Fibroblast of peridontal ligament (primary cell): ENCODE measurements at regions not wholly inside any gene's neighbourhood (a gene's known extent, or its start where the extent isn't known, plus 50 kb on each side); places are given as distances from the start of the nearest gene placed in this dataset.

Experiments
- DNase-seq: peaks from one replicate; pipeline ENCODE4 v3.0.0-alpha.2; 2010; ENCODE audit errors: extremely low read depth

DNA sequence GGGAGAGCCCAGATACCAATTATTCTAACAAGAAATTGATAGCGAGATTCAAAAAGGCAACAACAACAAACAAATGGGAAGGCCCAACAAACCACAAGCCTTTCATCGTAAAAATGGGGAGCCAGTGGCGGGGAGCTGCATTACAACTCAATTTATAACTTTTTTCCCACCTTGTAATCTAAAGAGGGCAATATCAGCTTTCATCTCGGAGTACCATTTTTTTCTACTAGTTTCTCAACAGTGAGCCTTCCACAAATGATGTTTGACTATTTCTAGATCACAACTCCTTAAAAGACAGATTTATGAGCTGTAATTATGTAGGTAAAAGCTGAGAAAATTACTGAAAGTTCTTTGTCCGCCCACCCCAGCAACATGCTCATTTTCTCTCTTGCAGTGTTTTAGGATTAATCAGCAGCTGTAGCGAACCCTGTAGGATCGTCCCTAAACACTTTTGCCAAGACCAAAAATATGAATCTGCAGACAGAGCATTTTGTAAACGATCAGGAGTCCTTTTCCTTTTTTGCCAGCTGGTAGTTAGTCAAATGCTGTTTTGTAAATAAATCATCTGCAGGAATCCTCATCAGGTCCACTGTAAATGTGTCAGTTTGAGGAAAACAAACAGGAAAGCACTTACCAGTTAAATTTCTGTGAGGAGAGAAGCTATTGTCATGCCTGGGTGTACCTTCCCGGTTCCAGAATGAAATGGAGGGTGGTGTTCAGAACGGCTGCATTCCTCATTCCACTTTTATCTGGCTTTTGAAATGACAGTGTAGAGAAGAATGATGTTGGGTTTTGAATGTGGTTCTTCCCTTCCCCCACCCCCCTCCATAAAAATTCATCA lies 53.2 kb downstream of the EEF1B2 start:
- DNase-seq: peak; percentile 89

DNA sequence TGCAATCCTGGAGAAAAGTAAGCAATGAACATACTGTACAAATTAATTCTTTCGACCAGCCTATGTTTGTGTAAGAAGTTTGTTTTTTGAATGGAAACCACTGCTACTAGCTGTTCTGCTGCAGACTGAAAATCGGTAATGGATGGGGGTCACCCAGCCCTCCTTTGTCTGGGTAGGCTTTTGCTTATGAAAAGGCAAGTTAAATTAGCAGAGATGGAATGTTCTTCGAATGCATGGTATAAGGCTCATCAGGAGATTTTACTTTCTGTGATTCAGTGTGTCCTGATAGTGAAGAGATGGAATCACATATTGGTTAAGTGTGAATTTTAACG lies 53.8 kb downstream of the EEF1B2 start:
- DNase-seq: no peak

DNA sequence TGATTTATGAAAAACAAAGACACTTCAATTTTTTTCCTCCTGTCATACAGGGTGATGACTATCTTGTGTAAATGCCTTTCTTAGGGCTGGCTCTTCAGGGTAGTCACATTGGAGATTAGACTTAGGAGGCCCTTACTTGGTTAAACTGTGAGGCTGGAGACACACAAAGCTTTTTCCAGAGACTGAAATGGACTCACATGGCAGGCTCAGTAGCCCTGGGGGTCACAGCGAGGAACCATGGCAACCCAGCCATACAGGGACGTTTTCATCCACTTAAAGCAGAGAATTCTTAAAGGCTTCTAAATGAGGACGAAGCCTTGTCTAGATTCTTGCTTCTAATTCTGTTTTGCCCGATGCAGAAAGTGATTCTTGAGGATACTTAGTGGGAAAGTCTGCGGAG lies 57.3 kb upstream of the ZDBF2 start:
- DNase-seq: no peak

DNA sequence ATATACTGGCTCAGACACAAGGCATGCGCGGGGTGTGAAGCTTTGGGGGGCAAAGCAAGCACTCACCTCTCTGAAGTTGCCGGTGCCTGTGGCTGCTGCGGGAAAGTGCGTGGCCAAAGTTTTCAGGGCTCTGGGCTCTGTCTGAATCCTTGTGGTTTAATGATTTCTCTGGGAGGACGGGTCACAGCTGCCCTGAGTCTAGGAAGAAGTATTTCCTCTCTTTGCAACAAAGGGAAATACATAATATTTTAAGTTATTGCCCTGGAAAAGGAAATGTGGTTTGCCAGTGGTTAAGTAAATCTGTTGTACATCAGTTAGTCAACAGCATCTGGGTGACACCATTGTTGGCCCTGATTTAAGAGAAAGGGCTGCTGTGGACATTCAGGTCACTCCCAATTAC lies 56.7 kb upstream of the ZDBF2 start:
- peak; percentile 36 for DNase-seq

DNA sequence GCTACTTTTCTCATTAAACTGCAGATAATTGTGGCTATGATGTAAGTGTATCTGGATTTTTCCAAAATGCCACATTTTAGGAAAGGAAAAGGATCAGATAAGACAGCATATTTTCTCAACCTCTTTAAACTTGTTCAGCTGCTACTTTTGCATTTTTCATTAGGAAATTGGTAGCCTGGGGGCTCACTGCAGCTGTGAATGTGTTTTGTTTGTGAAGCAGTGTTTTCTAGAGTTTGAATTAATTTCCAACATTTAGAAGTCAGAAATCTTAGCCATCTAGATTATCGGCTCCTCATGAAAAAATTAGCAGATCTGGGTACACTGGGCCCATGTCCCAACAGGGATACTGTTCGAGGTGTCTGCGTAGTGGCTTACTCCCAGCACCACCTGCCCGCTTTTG lies 56.3 kb upstream of the ZDBF2 start:
- no peak for DNase-seq

DNA sequence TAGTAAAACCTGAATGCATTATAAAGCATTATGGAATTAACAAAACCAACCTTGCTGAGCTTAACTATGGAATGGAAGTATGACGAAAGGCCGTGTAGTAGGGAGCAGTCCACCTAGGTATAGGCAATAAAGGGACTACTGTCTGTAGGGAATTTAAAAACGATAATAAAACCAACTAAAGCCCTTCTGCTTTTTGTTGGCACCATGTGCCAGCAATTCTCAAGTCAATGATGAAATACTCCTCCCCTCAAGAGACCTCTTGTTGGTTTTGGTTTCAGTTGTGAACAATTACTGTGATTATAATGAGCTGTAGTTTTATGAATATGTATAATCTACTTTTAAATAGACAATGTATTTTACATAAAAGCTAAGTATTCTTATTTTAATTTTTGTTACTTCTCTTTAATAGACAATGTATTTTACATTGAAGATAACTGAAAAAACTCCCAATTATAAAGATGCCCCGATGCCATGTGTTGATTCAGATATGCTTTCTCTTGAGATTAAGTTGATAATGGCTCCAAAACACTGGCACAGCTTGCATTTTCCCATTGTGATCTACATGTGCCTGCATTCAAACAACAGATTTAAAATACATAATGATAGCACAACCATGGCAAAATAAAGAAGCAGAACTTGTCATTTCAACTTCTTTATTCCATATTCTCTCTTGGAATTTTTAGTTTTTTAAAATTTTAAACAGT lies 55.5 kb upstream of the ZDBF2 start:
- DNase-seq: peak; percentile 46

DNA sequence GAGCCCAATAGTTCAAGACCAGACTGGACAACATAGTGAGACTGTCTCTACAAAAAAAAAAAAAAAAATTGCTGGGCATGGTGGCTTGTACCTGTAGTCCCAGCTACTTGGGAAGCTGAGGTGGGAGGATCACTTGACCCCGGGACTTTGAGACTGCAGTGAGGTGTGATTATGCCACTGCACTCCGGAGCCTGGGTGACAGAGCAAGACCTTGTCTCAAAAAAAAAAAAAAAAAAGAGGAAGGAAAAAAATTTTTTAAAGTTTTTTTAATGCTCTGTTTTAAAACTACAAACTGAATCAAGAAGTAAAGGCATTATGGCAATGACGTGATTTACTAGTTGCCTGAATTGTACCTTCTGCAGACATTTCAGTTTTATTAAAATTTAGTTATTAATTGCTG lies 54.5 kb upstream of the ZDBF2 start:
- no peak for DNase-seq

DNA sequence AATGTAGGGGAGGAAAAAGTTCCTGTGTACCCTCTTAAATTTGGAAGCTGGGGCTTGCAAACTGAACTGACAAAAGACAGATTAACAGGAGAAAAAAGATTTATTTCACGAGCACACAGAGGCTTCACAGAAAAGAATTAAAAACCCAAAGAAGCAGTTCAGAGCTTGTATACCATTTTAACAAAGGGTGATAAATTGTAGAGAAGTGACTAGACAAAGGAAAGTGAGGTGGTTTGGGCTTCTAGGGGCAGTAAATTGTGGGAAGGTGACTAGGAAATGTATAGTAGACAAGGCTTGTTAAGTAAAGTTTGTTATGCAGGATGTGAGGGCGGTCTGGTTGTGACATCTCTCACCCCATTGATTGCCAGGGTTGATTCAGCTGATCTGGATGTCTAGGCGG lies 53.5 kb upstream of the ZDBF2 start:
- DNase-seq: no peak
